Colonic mucosa (tissue), 4 donors: ENCODE measurements at regions not wholly inside any gene's neighbourhood (a gene's known extent, or its start where the extent isn't known, plus 50 kb on each side); places are given as distances from the start of the nearest gene placed in this dataset.

ENCODE experiments used
- DNase-seq: peaks from one replicate; pipeline ENCODE4 v3.0.0-alpha.2; 2020
- H3K27ac ChIP-seq: fragments of 200-600 bp; one replicate; pipeline ENCODE4 v1.8.0; 2021
- H3K27me3 ChIP-seq: fragments of 200-600 bp; one replicate; pipeline ENCODE4 v1.8.0; 2021
- H3K36me3 ChIP-seq: fragments of 200-600 bp; one replicate; pipeline ENCODE4 v1.8.0; 2021
- H3K4me1 ChIP-seq: fragments of 200-600 bp; one replicate; pipeline ENCODE4 v1.8.0; 2021; ENCODE audit warnings: mild to moderate bottlenecking
- H3K4me3 ChIP-seq: fragments of 200-600 bp; one replicate; pipeline ENCODE4 v1.8.0; 2021
- H3K9ac ChIP-seq, 2 donors: one replicate each; pipeline ENCODE4 v1.7.0; 2013; ENCODE audit warnings: control low read depth in 2 of 2, low read depth in 2 of 2, low read length in 2 of 2
- H3K9me3 ChIP-seq: fragments of 200-600 bp; one replicate; pipeline ENCODE4 v1.8.0; 2021
- CTCF ChIP-seq: fragments of 200-600 bp; IDR thresholded peaks from one replicate; pipeline ENCODE4 v1.8.0; 2022; ENCODE audit warnings: antibody characterized with exemption, mild to moderate bottlenecking
- intact Hi-C: fragments of 100-400 bp; cut with DNase I; formaldehyde crosslinking; loops from one replicate; pipeline ENCODE4 v1.14.1; 2022
- donor health status: healthy.
- donor health status: DM: no; HTN: no; CAD: no.
- donor health status: DM: no; HTN: no; CAD: no.

- DNase-seq = no peak
- intact Hi-C loops = no loop called here
- H3K4me1 ChIP-seq = no peaks in the 10 kb centered on the region
- H3K27me3 ChIP-seq = no peaks in the 10 kb centered on the region
- TF ChIP-seq CTCF = no peak
- no peak overlapping the region for H3K27ac ChIP-seq
- no peaks in the 10 kb centered on the region for H3K9me3 ChIP-seq
- no peaks in the 10 kb centered on the region for H3K36me3 ChIP-seq
- H3K4me3 ChIP-seq = no peak overlapping the region
- no peak overlapping the region for H3K9ac ChIP-seq
These were observed 694.5 kb downstream of the RNF144A start for GRCh38 chr2:7611750-7612149.

GRCh38 chr2:7612969-7613368, 695.8 kb downstream of the RNF144A start:
- no peak for TF ChIP-seq CTCF
- intact Hi-C loops = no loop called here

GRCh38 chr2:7613831-7614230, 696.6 kb downstream of the RNF144A start:
- no peak for DNase-seq
- H3K27me3 ChIP-seq = no peaks in the 10 kb centered on the region
- intact Hi-C loops = no loop called here
- TF ChIP-seq CTCF = no peak
- no peak overlapping the region for H3K4me3 ChIP-seq
- no peak overlapping the region for H3K9ac ChIP-seq
- no peaks in the 10 kb centered on the region for H3K36me3 ChIP-seq
- H3K4me1 ChIP-seq = no peaks in the 10 kb centered on the region
- H3K9me3 ChIP-seq = no peaks in the 10 kb centered on the region
- no peak overlapping the region for H3K27ac ChIP-seq

More at GRCh38 chr2:7612969-7613368, 695.8 kb downstream of the RNF144A start:
- Histone ChIP-seq H3K4me3 (no peak overlapping the region), H3K9me3 (no peaks in the 10 kb centered on the region), H3K9ac (no peak overlapping the region), H3K27me3 (no peaks in the 10 kb centered on the region), H3K4me1 (no peaks in the 10 kb centered on the region), H3K27ac (no peak overlapping the region), H3K36me3 (no peaks in the 10 kb centered on the region)
- no peak for DNase-seq

- TF ChIP-seq CTCF = no peak
- Histone ChIP-seq H3K4me3 (no peak overlapping the region), H3K4me1 (no peaks in the 10 kb centered on the region), H3K9ac (no peak overlapping the region), H3K27ac (no peak overlapping the region), H3K27me3 (no peaks in the 10 kb centered on the region), H3K9me3 (no peaks in the 10 kb centered on the region), H3K36me3 (no peaks in the 10 kb centered on the region)
- intact Hi-C loops = no loop called here
- no peak for DNase-seq
These were observed 700.8 kb downstream of the RNF144A start for GRCh38 chr2:7618031-7618430.

GRCh38 chr2:7619203-7619970, 702.2 kb downstream of the RNF144A start:
- Histone ChIP-seq H3K4me1 (no peaks in the 10 kb centered on the region), H3K27me3 (no peaks in the 10 kb centered on the region), H3K36me3 (no peaks in the 10 kb centered on the region), H3K9me3 (no peaks in the 10 kb centered on the region), H3K4me3 (no peak overlapping the region), H3K9ac (no peak overlapping the region), H3K27ac (no peak overlapping the region)
- intact Hi-C loops = no loop called here
- no peak for TF ChIP-seq CTCF
- DNase-seq = no peak
